Vagina (tissue), 2 donors: ENCODE measurements at regions not wholly inside any gene's neighbourhood (a gene's known extent, or its start where the extent isn't known, plus 50 kb on each side); places are given as distances from the start of the nearest gene placed in this dataset.

ENCODE experiments used
- DNase-seq, 2 donors: peaks; one replicate each; pipeline ENCODE4 v3.0.0-alpha.2; 2017; ENCODE audit errors: extremely low spot score in 2 of 2
- H3K27ac ChIP-seq: fragments of 200-600 bp; sonication (generic); one replicate; pipeline ENCODE4 v1.5.1; 2019
- H3K27me3 ChIP-seq: fragments of 200-600 bp; sonication (generic); one replicate; pipeline ENCODE4 v1.5.1; 2019
- H3K36me3 ChIP-seq, 2 donors: fragments of 200-600 bp; sonication (generic); one replicate each; pipeline ENCODE4 v1.5.1; 2017 to 2019
- H3K4me1 ChIP-seq: fragments of 200-600 bp; sonication (generic); one replicate; pipeline ENCODE4 v1.5.1; 2019
- H3K4me3 ChIP-seq, 2 donors: fragments of 200-600 bp; sonication (generic); 1 replicate in 1 of 2; 2 replicates in 1 of 2; pipeline ENCODE4 v1.5.1; 2016 to 2019
- H3K9me3 ChIP-seq: fragments of 200-600 bp; sonication (generic); one replicate; pipeline ENCODE4 v1.5.1; 2019
- CTCF ChIP-seq, 3 experiments: fragments of 450-650 bp in 2 of 3; fragments of 200-600 bp in 1 of 3; sonication (generic) in 1 of 3; IDR thresholded peaks; one replicate each; pipeline ENCODE4 v1.5.1; 2017 to 2019; ENCODE audit warnings: antibody characterized with exemption in 3 of 3, mild to moderate bottlenecking in 2 of 3, moderate library complexity in 2 of 3
- POLR2A ChIP-seq, 2 donors: fragments of 450-650 bp; IDR thresholded peaks; one replicate each; pipeline ENCODE4 v1.6.1; 2017; ENCODE audit warnings: antibody characterized with exemption in 2 of 2, mild to moderate bottlenecking in 2 of 2, moderate library complexity in 2 of 2
- POLR2AphosphoS5 ChIP-seq, 2 donors: sonication (generic); formaldehyde crosslinking; IDR thresholded peaks; one replicate each; pipeline ENCODE4 v1.9.0; 2017; ENCODE audit warnings: antibody characterized with exemption in 2 of 2, mild to moderate bottlenecking in 2 of 2, low read depth in 1 of 2; ENCODE audit not compliant: insufficient read depth in 1 of 2
- intact Hi-C: fragments of 100-400 bp; cut with DNase I; formaldehyde crosslinking; loops from one replicate; pipeline ENCODE4 v1.15.1; 2023

GRCh38 chr17:63305857-63306256 lies 140.2 kb downstream of the CYB561 start:
- no peaks in the 10 kb centered on the region for H3K36me3 ChIP-seq
- intact Hi-C loops: no loop called here
- TF ChIP-seq POLR2A (IDR thresholded peaks at IDR 0.05): no peak
- TF ChIP-seq CTCF (IDR thresholded peaks at IDR 0.05): no peak
- TF ChIP-seq POLR2AphosphoS5 (IDR thresholded peaks at IDR 0.05; ENCODE audit: insufficient read depth in 1 of 2, low read depth in 1 of 2): no peak

GRCh38 chr17:63306855-63307254 lies 139.3 kb downstream of the CYB561 start:
- TF ChIP-seq POLR2A (IDR thresholded peaks at IDR 0.05): no peak
- no peak for TF ChIP-seq CTCF (IDR thresholded peaks at IDR 0.05)
- TF ChIP-seq POLR2AphosphoS5 (IDR thresholded peaks at IDR 0.05; ENCODE audit: insufficient read depth in 1 of 2, low read depth in 1 of 2): no peak
- H3K4me1 ChIP-seq: no peaks in the 10 kb centered on the region
- no peak overlapping the region for H3K27ac ChIP-seq
- H3K9me3 ChIP-seq: no peaks in the 10 kb centered on the region
- H3K36me3 ChIP-seq: no peaks in the 10 kb centered on the region
- intact Hi-C loops: no loop called here
- no peaks in the 10 kb centered on the region for H3K27me3 ChIP-seq
- no peak for DNase-seq
- no peak overlapping the region for H3K4me3 ChIP-seq

More at GRCh38 chr17:63305857-63306256, 140.2 kb downstream of the CYB561 start:
- H3K4me1 ChIP-seq: no peaks in the 10 kb centered on the region
- H3K27me3 ChIP-seq: no peaks in the 10 kb centered on the region
- DNase-seq: no peak
- no peak overlapping the region for H3K27ac ChIP-seq
- H3K9me3 ChIP-seq: no peaks in the 10 kb centered on the region
- no peak overlapping the region for H3K4me3 ChIP-seq

- Histone ChIP-seq H3K27ac (no peak overlapping the region), H3K36me3 (no peaks in the 10 kb centered on the region), H3K27me3 (no peaks in the 10 kb centered on the region), H3K4me3 (no peak overlapping the region), H3K4me1 (no peaks in the 10 kb centered on the region), H3K9me3 (no peaks in the 10 kb centered on the region)
- no peak for DNase-seq
- TF ChIP-seq CTCF (IDR thresholded peaks at IDR 0.05) (no peak), POLR2AphosphoS5 (IDR thresholded peaks at IDR 0.05; ENCODE audit: insufficient read depth in 1 of 2, low read depth in 1 of 2) (no peak), POLR2A (IDR thresholded peaks at IDR 0.05) (no peak)
- intact Hi-C loops: no loop called here
These were observed 137.8 kb downstream of the CYB561 start for GRCh38 chr17:63308272-63308671.

GRCh38 chr17:63309021-63309420 lies 137.1 kb downstream of the CYB561 start:
- H3K27me3 ChIP-seq: no peaks in the 10 kb centered on the region
- TF ChIP-seq CTCF (IDR thresholded peaks at IDR 0.05): no peak
- no peak for TF ChIP-seq POLR2A (IDR thresholded peaks at IDR 0.05)
- TF ChIP-seq POLR2AphosphoS5 (IDR thresholded peaks at IDR 0.05; ENCODE audit: insufficient read depth in 1 of 2, low read depth in 1 of 2): no peak
- H3K4me1 ChIP-seq: no peaks in the 10 kb centered on the region
- H3K27ac ChIP-seq: no peak overlapping the region
- no peaks in the 10 kb centered on the region for H3K9me3 ChIP-seq
- intact Hi-C loops: no loop called here
- H3K36me3 ChIP-seq: no peaks in the 10 kb centered on the region
- no peak for DNase-seq
- no peak overlapping the region for H3K4me3 ChIP-seq

- Histone ChIP-seq H3K36me3 (peaks cover 0 to 9% of the 10 kb centered on the region in 2 donors), H3K27ac (no peak overlapping the region), H3K27me3 (no peaks in the 10 kb centered on the region), H3K9me3 (no peaks in the 10 kb centered on the region), H3K4me3 (no peak overlapping the region), H3K4me1 (no peaks in the 10 kb centered on the region)
- DNase-seq: no peak
- no peak for TF ChIP-seq CTCF (IDR thresholded peaks at IDR 0.05)
- no peak for TF ChIP-seq POLR2AphosphoS5 (IDR thresholded peaks at IDR 0.05; ENCODE audit: insufficient read depth in 1 of 2, low read depth in 1 of 2)
- TF ChIP-seq POLR2A (IDR thresholded peaks at IDR 0.05): no peak
- intact Hi-C loops: no loop called here
These were observed 134.6 kb downstream of the CYB561 start for GRCh38 chr17:63311416-63311937.
